Ishikawa (cell line): ENCODE measurements at regions not wholly inside any gene's neighbourhood (a gene's known extent, or its start where the extent isn't known, plus 50 kb on each side); places are given as distances from the start of the nearest gene placed in this dataset.

Source experiments
- EGR1 ChIP-seq: IDR thresholded peaks from 2 replicates; pipeline ENCODE4 v1.6.1; 2012
- EP300 ChIP-seq: IDR thresholded peaks from 2 replicates; pipeline ENCODE4 v1.6.1; 2012; ENCODE audit warnings: borderline replicate concordance
- NFIC ChIP-seq: IDR thresholded peaks from 2 replicates; pipeline ENCODE4 v1.6.1; 2012
- TCF12 ChIP-seq: IDR thresholded peaks from 2 replicates; pipeline ENCODE4 v1.6.1; 2012; ENCODE audit warnings: low read depth
- YY1 ChIP-seq: IDR thresholded peaks from 2 replicates; pipeline ENCODE4 v1.6.1; 2012; ENCODE audit warnings: low read depth
- ZBTB7A ChIP-seq: IDR thresholded peaks from 2 replicates; pipeline ENCODE4 v1.6.1; 2012; ENCODE audit warnings: low read depth

DNA sequence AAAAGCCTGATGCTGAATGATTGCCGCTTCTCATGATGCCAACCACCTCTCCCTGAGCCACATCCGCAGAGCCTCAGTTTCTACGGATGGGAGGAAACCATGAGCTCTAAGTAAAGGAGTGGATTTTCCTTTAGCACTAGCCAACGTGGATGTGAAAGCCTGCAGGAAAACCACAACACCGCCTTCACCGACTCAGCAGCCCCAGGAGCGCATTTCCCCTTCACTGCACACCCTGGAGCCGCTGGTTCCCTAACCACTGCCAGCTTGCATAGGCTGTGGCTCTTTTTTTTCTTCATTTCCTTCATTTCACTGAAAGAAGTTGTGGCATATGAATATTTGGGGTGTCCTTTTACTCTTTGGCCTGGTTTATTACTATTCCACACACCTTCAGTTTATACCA, 50.5 kb upstream of the SSTR4 start:
- no peak for TF ChIP-seq NFIC
- no peak for TF ChIP-seq YY1
- no peak for TF ChIP-seq ZBTB7A
- no peak for TF ChIP-seq TCF12
- TF ChIP-seq EP300, result no peak
- TF ChIP-seq EGR1, result no peak
